HG03342 (cell line): ENCODE measurements at regions not wholly inside any gene's neighbourhood (a gene's known extent, or its start where the extent isn't known, plus 50 kb on each side); places are given as distances from the start of the nearest gene placed in this dataset.
"Not testable (repeated sequence)": the region's sequence is repeated elsewhere in the genome, so short reads cannot be mapped to it uniquely, and the experiment has no call there.

Experiments
- ATAC-seq: cut with Tn5 transposase; IDR thresholded peaks from one replicate; pipeline ENCODE4 v1.9.1; 2021; ENCODE audit warnings: mild to moderate bottlenecking, moderate library complexity; ENCODE audit not compliant: unreplicated experiment

DNA sequence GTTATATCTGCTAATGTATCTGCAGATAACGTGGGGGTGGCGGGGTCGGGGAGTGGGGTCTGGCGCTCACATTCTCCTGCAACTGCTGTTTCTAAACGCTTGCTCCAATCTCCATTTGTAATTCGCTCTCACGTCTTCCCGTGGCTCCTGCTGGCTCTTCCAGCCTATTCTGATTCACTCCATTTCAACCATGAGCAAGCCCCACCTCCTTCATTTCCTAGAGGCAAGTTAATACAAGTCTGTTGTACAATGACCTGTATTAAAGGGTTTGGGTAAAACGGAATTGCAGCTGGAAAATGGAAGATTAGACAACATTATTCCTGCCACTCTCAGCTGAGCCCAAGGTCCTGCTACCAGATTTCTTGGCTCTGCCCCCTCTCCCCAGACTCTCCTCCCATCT, 132.3 kb downstream of the CSNK2A3 start:
- ATAC-seq, result no peak

DNA sequence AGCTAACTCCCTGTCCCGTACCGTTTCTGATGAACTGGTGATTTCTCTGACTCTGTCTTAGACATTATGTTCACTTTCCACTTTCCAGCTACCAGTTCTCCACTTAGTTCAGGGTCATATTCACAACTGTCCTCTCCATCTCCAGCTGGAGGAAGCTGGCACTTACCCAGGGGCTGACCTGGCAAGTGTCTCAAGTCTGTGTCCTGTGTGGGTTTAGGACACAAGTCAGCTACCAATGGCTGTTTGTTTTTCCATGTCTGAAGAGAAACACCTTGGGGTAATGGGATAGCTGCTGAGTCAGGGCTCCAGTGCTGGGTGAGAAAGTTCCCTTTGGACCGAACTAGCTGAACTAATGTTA, 134.4 kb downstream of the CSNK2A3 start:
- no peak for ATAC-seq

DNA sequence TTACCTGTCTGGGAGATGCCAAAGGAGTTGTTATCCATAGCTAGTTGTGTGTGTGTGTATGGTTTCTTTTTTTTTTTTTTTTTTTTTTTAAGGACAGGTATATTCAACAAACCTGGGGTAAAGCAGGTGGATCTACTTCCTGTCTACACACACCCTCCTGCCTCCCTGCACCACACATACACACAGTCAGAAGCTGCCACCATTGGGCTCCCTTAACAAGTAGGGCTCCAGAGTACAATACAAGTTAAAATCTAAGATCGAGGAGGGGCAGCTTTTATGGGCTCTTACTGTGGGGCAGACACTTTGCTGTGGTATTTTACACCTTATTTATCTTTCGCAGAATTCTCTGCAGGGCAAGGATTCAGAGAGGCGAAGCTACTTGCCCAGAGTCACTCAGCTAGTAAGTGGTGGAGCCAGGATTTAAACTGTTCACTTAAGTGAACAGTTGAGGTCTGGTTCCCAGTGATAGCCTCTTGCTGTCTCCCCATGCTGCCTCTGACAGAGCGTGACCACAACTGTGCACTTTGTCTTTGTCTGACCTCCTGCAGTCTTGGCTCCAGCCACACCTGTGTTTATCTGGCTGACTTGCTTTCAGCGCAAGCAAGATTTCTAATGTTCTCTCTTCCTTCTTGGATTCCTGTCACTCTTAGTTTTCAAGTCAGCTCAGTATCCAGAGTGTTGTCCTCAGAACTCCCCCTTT, 135.0 kb downstream of the CSNK2A3 start:
- no peak for ATAC-seq

DNA sequence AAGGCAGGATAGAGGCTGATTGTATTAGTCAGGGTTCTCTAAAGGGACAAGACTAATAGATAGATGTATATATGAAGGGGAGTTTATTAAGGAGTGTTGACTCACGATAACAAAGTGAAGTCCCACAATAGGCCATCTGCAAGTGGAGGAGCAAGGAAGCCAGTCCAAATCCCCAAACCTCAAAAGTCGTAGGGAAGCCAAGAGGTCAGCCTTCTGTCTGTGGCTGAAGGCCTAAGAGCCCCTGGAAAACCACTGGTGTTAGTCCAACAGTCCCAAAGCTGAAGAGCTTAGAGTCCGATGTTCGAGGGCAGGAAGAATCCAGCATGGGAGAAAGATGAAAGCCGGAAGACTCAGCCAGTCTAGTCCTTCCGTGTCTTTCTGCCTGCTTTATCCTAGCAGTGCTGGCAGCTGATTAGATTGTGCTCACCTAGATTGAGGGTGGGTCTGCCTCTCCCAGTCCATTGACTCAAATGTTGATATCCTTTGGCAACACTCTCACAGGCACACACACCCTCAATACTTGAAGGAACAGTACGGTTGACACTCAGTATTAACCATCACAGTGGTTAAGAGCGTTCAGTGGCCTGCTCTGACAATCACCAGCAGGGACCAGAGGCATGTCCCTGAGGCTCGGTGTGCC, 135.6 kb downstream of the CSNK2A3 start:
- no peak for ATAC-seq

DNA sequence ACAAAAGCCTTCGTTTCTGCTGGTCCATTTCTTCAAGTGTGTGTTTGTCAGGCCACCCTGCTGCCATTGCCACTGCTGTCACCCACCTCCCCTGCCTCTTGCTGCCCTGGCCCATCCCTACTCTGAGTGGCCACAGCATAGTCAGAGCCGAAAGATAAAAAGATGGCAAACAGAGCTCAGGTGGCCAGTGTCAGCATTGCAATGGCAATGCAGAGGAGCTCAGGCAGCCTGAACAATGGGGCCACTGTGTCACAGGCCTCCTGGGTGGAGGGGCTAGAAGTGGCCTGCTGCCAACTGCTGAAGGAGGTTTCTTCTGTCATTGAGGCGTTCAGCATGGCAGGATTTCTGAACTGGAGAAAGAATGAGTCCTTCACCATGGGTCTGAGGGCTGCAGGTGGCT, 137.1 kb downstream of the CSNK2A3 start:
- no peak for ATAC-seq

DNA sequence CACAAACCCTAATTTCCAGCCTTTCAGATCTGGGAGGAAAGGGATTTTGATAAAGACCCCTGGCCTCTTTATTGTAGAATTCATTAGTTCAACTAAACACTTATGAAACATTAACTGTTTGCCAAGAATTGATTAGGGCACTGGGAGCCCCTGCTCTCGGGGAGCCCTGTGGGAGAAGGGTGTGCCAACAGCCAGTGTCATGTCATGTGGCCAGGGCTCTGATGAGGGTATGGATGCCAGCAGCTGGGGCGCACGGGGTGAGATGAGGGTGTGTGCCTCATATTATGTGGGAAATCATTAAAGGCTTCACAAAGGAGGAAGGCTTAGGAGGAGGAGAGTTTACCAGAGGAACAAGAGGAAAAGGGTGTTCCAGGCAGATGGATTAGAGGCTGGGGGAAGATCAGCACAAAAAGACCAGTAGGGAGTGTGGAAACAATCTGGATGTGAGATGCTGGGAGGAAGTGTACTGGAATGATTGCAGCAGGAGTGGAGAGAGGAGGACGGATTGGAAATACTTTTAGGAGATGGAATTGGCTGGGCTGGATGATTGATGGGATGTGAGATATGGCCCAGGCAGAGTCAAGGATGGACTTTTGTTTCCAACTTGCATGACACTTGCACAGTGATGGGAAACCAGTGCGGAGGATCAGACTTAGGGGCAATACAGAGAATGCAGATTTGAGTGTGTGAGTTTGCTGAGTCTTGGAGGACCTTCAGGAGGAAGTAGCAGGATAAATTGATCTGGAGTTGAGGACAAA, 137.8 kb downstream of the CSNK2A3 start:
- ATAC-seq, result no peak

DNA sequence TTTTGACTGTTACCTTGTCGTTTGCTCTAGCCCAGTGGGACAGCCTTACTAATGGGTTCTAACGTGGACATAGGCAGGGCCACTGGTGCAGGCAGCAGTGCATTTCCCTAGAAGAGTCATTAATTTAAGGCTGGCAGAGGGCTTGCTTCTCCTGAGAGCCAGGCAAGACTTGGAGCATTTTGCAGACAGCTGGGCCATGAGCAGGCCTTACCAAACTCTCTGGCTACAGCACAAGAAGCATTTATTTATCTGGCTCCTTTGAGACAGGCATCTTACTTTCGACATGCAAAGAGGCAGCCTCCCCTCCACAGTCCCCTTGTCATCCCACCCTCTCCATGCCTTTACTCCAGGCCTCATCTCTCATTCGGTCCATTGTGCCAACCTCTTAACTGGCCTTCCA, 139.9 kb downstream of the CSNK2A3 start:
- ATAC-seq, result no peak

DNA sequence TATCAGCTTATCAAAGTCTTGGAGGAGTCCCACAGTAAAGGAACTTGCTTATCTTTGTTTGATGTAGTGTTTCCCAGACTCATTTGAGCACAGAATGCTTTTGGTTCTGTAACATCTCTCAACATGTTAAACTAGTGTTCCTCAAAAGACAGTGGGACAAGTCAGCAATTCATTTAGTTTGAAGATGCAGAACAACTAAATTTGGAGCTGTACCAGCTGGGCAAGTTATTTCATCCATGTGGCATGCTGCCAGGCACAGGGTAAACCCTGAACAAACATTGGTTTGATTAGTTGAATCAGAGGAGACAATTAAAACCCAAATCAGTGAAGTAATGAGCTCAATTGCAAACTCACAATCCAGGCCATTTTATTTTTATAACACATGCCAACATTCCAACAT, 141.2 kb downstream of the CSNK2A3 start:
- ATAC-seq, result no peak

DNA sequence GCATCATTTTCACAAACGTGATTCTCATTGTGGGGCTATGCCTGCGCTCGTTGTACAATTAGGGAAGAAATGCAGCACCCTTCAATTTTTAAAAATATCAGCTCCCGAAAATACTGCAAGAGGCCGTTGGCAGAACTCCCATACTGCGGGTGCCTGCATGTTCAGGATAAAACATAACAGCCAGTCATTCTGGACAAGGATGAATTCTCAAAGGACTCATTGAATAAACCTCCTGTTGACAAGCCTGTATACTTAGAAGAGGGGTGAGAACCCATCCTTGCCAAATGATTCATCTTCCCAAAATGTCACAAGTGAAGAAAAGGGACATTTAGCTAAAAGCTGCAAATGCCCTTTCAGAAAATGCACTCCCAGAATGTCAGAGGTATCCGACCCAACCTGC, 141.9 kb downstream of the CSNK2A3 start:
- no peak for ATAC-seq

DNA sequence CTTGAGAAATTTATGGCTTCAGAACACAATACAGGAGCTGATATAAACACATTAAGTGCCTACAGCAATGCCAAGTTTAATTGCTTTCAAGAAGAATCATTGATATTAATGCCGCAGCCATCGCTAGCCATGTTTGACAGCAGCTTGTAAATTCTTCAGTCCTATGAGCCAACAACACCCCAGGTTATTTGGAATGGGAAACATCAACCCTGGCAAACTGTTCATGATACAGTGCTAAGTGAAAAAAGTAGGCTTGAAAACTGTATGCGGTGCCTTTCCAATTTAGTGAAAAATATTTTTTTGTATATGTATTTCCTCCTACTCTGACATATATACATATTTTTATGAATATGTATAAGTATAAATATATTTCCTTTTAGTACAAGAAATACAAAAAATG, 142.6 kb downstream of the CSNK2A3 start:
- ATAC-seq, result no peak

DNA sequence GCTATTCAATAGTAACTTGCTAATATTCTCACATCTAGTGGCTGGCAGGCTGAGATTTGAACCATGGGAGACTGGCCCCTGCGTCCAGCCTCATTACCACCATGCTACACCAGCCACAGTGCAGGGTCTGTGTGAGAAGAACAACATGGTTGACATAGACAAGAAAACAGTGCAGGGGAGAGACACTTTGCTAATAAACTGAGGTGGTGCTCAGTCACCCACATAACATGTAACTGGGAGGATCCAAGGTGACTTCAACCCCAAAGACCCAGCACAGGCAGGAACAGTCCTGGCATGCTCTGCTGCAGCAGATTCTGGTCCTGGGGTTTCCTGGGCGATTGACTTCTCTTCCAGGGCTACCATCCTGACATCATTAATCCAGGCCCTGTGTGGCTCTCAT, 143.1 kb downstream of the CSNK2A3 start:
- no peak for ATAC-seq

DNA sequence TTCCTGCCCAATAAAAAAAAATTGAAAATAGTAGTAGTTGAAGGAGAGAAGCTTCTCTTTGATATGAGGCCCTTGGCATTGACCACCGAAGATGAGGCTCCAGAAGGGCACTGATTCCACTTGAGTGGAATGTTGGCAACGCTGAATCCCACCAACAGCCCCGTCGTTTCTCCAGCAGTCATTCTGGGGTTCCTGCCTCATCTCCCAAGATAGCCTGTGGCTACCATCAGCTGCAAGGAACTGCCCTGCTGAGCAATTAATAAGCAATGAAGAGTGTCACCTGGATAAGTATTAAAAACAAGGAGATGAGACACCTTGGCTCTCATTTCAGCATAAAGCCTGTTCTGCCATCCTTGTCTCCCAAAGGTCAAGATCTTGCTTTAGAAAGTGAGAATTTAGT, 144.1 kb downstream of the CSNK2A3 start:
- no peak for ATAC-seq

DNA sequence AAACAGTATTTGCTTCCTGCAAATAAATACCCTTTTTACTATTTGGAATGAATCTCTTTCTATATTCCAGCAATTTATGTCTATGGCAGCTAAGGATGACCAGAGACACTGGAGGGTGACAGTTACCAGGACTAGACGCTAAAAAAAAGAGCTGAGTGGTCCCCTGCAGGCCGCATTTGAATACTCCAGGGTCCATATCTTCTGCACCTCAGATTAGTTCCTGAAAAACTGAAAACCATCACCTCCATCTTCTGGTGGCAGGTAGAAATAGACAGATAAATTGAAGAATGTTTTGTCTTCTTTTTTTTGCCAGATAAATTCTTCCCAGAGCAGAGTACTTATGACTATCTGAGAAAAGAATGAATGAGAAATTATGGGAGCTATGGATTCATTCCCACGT, 145.6 kb downstream of the CSNK2A3 start:
- ATAC-seq, result no peak

DNA sequence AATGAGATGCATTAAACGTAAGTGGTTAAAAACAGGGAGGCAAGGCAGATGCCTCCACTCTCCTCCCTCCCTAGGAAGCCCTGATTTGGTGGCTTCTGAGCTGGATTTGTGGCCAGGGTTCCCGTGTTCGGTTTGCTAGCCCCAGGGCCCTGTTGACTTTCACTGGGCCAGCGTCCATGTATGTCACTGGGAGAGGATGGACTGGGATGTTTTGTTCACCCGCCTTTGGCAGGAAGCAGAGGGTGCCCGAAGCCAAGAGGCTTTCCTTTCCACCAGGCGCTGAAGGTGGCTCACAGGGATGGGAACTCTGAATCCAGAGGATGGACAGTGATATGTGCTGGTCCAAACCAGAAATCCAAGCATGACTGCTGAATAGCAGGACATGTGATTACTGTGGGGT, 146.6 kb downstream of the CSNK2A3 start:
- ATAC-seq, result no peak

DNA sequence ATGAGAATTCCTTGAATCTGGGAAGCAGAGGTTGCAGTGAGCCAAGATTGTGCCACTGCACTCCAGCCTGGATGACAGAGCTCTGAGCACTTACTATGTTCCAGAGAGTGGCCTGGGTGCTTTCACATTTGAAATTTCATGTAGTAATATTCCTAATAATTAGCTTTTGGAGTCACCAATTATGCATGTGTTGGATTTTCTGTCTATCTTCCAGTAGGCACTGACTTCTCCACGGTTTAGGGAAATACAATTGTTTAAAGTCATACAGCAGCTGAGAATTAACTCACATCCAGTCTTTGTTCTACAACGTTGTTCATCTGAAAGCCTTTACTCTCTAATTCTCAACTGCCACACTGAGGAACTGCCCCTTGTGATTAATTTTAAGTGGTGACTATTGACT, 150.2 kb downstream of the CSNK2A3 start:
- no peak for ATAC-seq

DNA sequence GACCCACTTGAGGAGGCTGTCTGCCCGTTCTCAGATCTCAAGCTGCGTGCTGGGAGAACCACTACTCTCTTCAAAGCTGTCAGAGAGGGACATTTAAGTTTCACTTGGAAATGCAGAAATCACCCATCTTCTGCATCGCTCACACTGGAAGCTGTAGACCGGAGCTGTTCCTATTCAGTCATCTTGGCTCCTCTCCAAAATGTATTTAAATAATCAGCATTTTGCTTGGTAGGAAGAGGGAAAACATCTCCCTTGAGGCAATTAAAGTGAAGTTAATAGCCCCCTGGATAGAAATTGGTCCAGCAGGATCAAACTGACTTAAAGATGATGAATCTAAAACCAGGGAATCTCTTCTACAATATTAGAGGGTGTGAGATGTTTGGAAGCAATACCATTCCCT, 151.7 kb downstream of the CSNK2A3 start:
- ATAC-seq, result not testable (repeated sequence)

DNA sequence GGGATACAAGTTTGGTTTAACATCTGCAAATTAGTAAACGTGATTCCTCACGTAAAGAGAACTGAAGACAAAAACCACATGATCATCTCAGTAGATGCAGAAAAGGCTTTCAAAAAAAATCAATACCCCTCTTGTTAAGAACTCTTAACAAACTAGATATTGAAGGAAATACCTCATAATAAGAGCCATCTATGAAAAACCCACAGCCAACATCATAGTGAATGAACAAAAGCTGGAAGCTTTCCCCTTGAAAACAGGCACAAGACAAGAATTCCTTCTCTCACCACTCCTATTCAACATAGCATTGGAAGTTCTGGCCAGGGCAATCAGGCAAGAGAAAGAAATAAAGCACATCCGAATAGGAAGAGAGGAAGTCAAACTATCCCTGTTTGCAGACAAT, 160.5 kb downstream of the CSNK2A3 start:
- ATAC-seq, result no peak

DNA sequence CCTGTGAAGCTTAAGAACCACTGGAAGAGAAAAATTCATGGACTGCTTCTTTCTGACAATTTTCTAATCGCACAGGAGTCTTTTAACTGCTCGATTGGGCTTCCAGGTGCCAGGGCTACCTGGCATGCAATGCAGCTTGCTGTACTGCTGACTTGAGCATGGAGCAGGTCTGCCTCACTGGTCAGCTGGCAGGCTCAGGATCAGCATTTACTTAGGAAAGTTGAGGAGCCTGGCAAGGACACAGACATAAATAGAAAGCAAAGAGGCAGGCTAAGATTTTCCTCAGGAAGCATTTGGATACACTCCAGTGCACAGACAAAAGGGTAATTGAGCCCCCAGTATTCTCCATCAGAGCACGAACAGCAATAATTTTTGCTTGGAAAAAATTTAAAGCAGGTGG, 163.5 kb downstream of the CSNK2A3 start:
- no peak for ATAC-seq

DNA sequence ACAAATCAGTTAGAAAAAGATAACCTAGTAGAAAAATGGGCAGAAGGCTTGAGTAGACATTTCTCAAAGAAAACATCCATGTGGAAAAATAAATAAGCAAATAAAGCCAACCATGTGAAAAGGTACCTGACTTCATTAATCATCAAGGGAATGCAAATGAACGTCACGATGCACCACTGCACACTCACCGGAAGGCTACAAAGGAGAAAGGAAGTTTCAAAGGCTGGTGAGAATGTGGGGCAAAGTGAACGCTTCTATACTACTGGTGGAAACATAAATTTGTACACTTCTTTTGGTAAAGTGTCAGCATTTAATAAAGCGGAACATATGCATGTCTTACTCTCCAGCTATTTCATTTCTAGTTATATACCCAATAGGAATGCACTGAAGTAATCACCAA, 166.8 kb downstream of the CSNK2A3 start:
- ATAC-seq, result no peak

DNA sequence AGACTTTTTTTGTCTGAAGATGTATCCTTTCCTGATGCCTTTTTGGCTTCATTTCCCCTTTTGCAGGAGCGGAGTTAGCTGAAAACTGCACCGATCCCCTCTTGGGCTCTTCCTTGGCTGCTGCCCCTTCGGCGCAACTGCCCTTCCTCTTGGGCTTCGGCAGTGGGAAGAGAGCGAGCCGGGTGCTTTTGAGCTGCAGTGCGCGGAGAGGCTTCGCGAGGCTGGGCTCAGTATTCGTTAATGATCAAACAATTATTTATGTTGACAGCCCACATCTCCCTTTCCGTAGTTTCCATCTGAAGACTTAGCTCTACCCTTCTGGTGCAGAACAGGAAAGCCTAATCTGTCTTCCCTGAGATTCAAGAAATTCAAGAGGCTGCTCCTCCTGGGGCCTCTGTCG, 170.8 kb downstream of the CSNK2A3 start:
- ATAC-seq, result no peak

DNA sequence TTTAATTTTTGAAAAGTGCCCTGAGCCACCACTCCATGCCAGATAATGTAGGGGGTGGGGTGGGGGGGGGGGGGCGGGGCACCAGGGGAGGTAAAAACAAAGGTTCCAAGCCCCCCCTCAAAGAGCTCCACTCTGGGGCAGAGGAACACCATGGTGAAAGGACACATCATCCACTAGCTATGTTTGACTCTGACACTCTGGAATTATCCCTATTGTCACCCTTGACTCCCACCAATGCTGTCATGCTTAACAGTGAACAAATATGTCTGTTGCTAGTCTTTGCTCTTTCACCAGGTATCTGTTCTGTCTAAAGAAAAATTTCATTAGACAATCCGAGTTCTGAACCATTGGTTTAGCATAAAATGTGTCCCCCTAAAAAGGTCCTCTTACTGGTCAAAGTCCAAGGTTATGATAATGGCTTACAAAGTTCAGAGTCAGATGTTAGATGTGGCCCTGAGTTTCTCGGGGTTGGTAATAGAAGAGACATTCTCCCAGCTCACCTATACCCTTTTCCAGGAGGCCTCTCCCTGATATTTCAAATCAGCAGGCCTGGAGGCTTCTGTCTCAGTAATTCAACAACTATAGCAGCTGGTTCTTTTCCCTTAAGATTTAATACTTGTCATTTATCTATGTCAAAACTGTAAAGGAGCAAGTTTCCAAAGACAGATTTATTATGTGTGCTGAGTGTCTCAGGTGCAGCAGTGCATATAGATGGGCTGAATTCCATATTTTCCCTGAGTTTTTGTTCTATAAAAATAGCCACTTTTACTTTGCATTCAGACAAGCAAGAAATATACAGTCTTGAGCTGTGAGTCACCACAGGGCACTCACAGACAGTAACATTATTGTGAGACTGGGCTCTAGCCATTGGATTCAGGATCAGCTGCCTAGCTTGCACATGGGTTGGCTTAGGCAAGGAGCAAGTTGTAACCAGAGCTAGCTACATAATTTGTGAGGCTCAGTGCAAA, 174.1 kb downstream of the CSNK2A3 start:
- no peak for ATAC-seq
